ENCODE measurements at regions not wholly inside any gene's neighbourhood (a gene's known extent, or its start where the extent isn't known, plus 50 kb on each side); places are given as distances from the start of the nearest gene placed in this dataset.

GRCh38 chr4:151885123-151885522 lies 124.3 kb upstream of the GATB start:
- no TSS peak for BruUV-seq (replicated peaks)
- in situ Hi-C loops (cut with MboI) (no loop called here), intact Hi-C loops (cut with micrococcal nuclease; ENCODE audit: unreplicated experiment) (loop anchor here (5.0 kb wide), 2 partner anchors 322 to 667 kb away; no protein-coding TSS in a partner anchor)
- ChIA-PET CTCF (interaction anchor here (1.0 kb wide), 1 partner anchor 140 kb away, joined by 3 read pairs; no protein-coding TSS in a partner anchor), SMC1A (ENCODE audit: uncharacterized antibody, unreplicated experiment) (interaction anchor here (0.6 to 0.9 kb wide), 2 partner anchors 90 to 169 kb away, joined by 3 to 4 read pairs; no protein-coding TSS in a partner anchor), POLR2A (no interaction called here), RAD21 (ENCODE audit: unreplicated experiment) (no interaction called here)
- H3K9me3 ChIP-seq (replicated peaks; ENCODE audit: control insufficient read depth, insufficient read depth, low read length): no peaks in the 10 kb centered on the region; the same call in 2 of the 3 replicates
- H3K36me3 ChIP-seq (ENCODE audit: control insufficient read depth in 2 of 2, insufficient read depth in 2 of 2, low read length in 1 of 2): no peaks in the 10 kb centered on the region
- 92% methylated on average over 5 of the region's 5 CpGs for WGBS (ENCODE audit: insufficient coverage, insufficient replicate concordance, low lambda C conversion rate, missing lambda C conversion rate)
- no peak overlapping the region for H3K4me3 ChIP-seq
- TF ChIP-seq RBBP5 (conservative IDR thresholded peaks at IDR 0.05): no peak
- TF ChIP-seq EP300 (IDR thresholded peaks at IDR 0.05; ENCODE audit: borderline replicate concordance in 1 of 2, control insufficient read depth in 1 of 2, low read depth in 2 of 2, low read length in 2 of 2): no peak
- TF ChIP-seq HDGF (IDR thresholded peaks at IDR 0.05): no peak
- TF ChIP-seq YY1 (IDR thresholded peaks at IDR 0.05; ENCODE audit: low read depth, low read length): no peak
- no peaks in the 10 kb centered on the region for H4K20me1 ChIP-seq (ENCODE audit: control insufficient read depth, insufficient read depth)
- no peak for ATAC-seq
- no peak overlapping the region for H3K9ac ChIP-seq (ENCODE audit: control insufficient read depth, insufficient read depth, low read length)
- H2AFZ ChIP-seq (ENCODE audit: control insufficient read depth, low read depth, low read length): no peak overlapping the region
- no peak overlapping the region for H3K4me2 ChIP-seq (ENCODE audit: control insufficient read depth, insufficient read depth)
- no peaks in the 10 kb centered on the region for H3K27me3 ChIP-seq (replicated peaks in 1 of 2; ENCODE audit: control insufficient read depth in 2 of 2, insufficient read depth in 2 of 2, low read length in 1 of 2)
- H3K4me1 ChIP-seq (ENCODE audit: control insufficient read depth, insufficient read depth, low read length): peaks cover 53% of the 10 kb centered on the region
- H3K27ac ChIP-seq (ENCODE audit: control insufficient read depth, insufficient read depth): no peak overlapping the region
- no peaks in the 10 kb centered on the region for H3K79me2 ChIP-seq (ENCODE audit: control insufficient read depth, insufficient read depth, low read length)
- no peak for DNase-seq (ENCODE audit: low read depth, low spot score)
- FAIRE-seq: no peak

DNA sequence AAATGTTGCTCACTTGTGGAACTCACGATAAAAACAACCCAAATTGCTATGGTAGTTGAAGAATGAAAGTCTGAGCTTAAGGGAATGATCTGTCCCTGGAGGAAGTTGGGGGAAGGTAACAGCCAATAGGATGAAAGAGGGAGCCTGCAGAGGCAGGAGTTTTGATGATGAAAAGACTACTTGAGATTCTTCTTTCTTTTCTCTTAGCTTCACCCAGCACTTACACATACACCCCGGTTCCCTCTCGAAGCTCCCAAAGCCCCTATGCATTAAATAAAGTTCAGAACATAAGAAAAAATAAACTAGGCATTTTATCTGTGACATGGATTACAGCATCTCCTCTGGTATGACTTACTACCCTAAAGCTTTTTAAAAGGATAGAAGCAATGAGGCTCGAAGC lies 122.9 kb upstream of the GATB start:
- intact Hi-C loops (cut with micrococcal nuclease; ENCODE audit: unreplicated experiment) (no loop called here), in situ Hi-C loops (cut with MboI) (no loop called here)
- H3K4me2 ChIP-seq (ENCODE audit: control insufficient read depth, insufficient read depth): no peak overlapping the region
- no peaks in the 10 kb centered on the region for H3K79me2 ChIP-seq (ENCODE audit: control insufficient read depth, insufficient read depth, low read length)
- TF ChIP-seq HDAC2 (IDR thresholded peaks at IDR 0.05): no peak
- peak; percentile 74 for TF ChIP-seq NFYB (IDR thresholded peaks at IDR 0.05; ENCODE audit: insufficient read depth, low read depth, low read length)
- FAIRE-seq (no peak), DNase-seq (ENCODE audit: low read depth, low spot score) (no peak), ATAC-seq (no peak)
- no TSS peak for BruUV-seq (replicated peaks)
- H3K9ac ChIP-seq (ENCODE audit: control insufficient read depth, insufficient read depth, low read length): no peak overlapping the region
- ChIA-PET CTCF (no interaction called here), RAD21 (ENCODE audit: unreplicated experiment) (interaction anchor here (1.2 kb wide), 1 partner anchor 44 kb away, joined by 3 read pairs; no protein-coding TSS in a partner anchor), POLR2A (no interaction called here), SMC1A (ENCODE audit: uncharacterized antibody, unreplicated experiment) (interaction anchor here (0.6 to 1.2 kb wide), 6 partner anchors 17 to 1353 kb away, joined by 3 read pairs; no protein-coding TSS in a partner anchor)
- no peak overlapping the region for H3K4me3 ChIP-seq
- peaks cover 46% of the 10 kb centered on the region for H3K4me1 ChIP-seq (ENCODE audit: control insufficient read depth, insufficient read depth, low read length)
- WGBS (ENCODE audit: insufficient coverage, insufficient replicate concordance, low lambda C conversion rate, missing lambda C conversion rate): 98% methylated on average over 4 of the region's 4 CpGs
- no peaks in the 10 kb centered on the region; the same call in 2 of the 3 replicates for H3K9me3 ChIP-seq (replicated peaks; ENCODE audit: control insufficient read depth, insufficient read depth, low read length)
- no peak overlapping the region for H3K27ac ChIP-seq (ENCODE audit: control insufficient read depth, insufficient read depth)
- no peak overlapping the region for H2AFZ ChIP-seq (ENCODE audit: control insufficient read depth, low read depth, low read length)
- no peaks in the 10 kb centered on the region for H3K36me3 ChIP-seq (ENCODE audit: control insufficient read depth in 2 of 2, insufficient read depth in 2 of 2, low read length in 1 of 2)
- H3K27me3 ChIP-seq (replicated peaks in 1 of 2; ENCODE audit: control insufficient read depth in 2 of 2, insufficient read depth in 2 of 2, low read length in 1 of 2): no peaks in the 10 kb centered on the region
- H4K20me1 ChIP-seq (ENCODE audit: control insufficient read depth, insufficient read depth): no peaks in the 10 kb centered on the region

All from GM12878 (cell line).